Progenitor cell of endocrine pancreas (in vitro differentiated cells): ENCODE measurements at regions not wholly inside any gene's neighbourhood (a gene's known extent, or its start where the extent isn't known, plus 50 kb on each side); places are given as distances from the start of the nearest gene placed in this dataset.
"Not testable (repeated sequence)": the region's sequence is repeated elsewhere in the genome, so short reads cannot be mapped to it uniquely, and the experiment has no call there.

Experiments
- DNase-seq: peaks from one replicate; pipeline ENCODE4 v3.0.0; 2021; ENCODE audit warnings: low spot score; ENCODE audit not compliant: unreplicated experiment
- H3K27ac Mint-ChIP-seq: 2 replicates; pipeline ENCODE4 v1.8.0; 2021; ENCODE audit warnings: mild to moderate bottlenecking, moderate library complexity, mixed read lengths
- H3K27me3 Mint-ChIP-seq: 2 replicates; pipeline ENCODE4 v1.8.0; 2021; ENCODE audit warnings: mixed read lengths
- H3K36me3 Mint-ChIP-seq: 2 replicates; pipeline ENCODE4 v1.8.0; 2022; ENCODE audit warnings: mixed read lengths; ENCODE audit not compliant: insufficient read depth
- H3K4me1 Mint-ChIP-seq: 2 replicates; pipeline ENCODE4 v1.8.0; 2021; ENCODE audit warnings: low read depth, mixed read lengths
- H3K4me3 Mint-ChIP-seq: 2 replicates; pipeline ENCODE4 v1.8.0; 2021; ENCODE audit warnings: low read depth, mild to moderate bottlenecking, moderate library complexity, mixed read lengths
- H3K9me3 Mint-ChIP-seq: 2 replicates; pipeline ENCODE4 v1.8.0; 2021; ENCODE audit warnings: low read depth, mixed read lengths
- TF ChIP-seq, protein P1 (sequence below): fragments of 200-600 bp; sonication (generic); IDR thresholded peaks from one replicate; pipeline ENCODE4 v1.5.0; 2021; ENCODE audit warnings: antibody characterized with exemption, mild to moderate bottlenecking; ENCODE audit not compliant: unreplicated experiment

- TF ChIP-seq, protein P1, sequence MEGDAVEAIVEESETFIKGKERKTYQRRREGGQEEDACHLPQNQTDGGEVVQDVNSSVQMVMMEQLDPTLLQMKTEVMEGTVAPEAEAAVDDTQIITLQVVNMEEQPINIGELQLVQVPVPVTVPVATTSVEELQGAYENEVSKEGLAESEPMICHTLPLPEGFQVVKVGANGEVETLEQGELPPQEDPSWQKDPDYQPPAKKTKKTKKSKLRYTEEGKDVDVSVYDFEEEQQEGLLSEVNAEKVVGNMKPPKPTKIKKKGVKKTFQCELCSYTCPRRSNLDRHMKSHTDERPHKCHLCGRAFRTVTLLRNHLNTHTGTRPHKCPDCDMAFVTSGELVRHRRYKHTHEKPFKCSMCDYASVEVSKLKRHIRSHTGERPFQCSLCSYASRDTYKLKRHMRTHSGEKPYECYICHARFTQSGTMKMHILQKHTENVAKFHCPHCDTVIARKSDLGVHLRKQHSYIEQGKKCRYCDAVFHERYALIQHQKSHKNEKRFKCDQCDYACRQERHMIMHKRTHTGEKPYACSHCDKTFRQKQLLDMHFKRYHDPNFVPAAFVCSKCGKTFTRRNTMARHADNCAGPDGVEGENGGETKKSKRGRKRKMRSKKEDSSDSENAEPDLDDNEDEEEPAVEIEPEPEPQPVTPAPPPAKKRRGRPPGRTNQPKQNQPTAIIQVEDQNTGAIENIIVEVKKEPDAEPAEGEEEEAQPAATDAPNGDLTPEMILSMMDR = no peak
- Mint-ChIP-seq H3K9me3 (peaks cover 11% of the 10 kb centered on the region), H3K36me3 (no peaks in the 10 kb centered on the region), H3K4me1 (no peaks in the 10 kb centered on the region), H3K4me3 (no peak overlapping the region), H3K27me3 (no peaks in the 10 kb centered on the region), H3K27ac (no peak overlapping the region)
- no peak for DNase-seq
Observed at GRCh38 chr4:12005471-12005870, 576.8 kb upstream of the HS3ST1 start.

DNA sequence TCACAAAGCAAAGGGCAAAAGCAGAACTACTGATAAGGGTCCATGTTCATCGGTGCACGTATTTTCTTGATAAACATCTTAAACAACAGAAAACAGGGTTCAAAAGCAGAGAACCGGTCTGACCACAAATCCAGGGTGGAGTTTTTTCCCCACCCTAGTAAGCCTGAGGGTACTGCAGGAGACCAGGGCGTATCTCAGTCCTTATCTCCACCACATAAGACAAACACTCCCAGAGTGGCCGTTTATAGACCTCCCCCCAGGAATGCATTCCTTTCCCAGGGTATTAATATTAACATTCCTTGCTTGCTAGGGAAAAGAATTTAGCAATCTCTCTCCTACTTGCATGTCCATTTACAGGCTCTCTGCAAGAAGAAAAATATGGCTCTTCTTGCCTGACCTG is 567.9 kb upstream of the HS3ST1 start:
- not testable (repeated sequence) for H3K36me3 Mint-ChIP-seq, H3K4me3 Mint-ChIP-seq, H3K27ac Mint-ChIP-seq, H3K4me1 Mint-ChIP-seq, DNase-seq, H3K27me3 Mint-ChIP-seq
- H3K9me3 Mint-ChIP-seq = peaks cover 29% of the 10 kb centered on the region

GRCh38 chr4:11976726-11977263 is 548.1 kb upstream of the HS3ST1 start:
- H3K9me3 Mint-ChIP-seq = no peaks in the 10 kb centered on the region
- H3K27me3 Mint-ChIP-seq = peaks cover 12% of the 10 kb centered on the region
- DNase-seq = no peak
- no peak overlapping the region for H3K4me3 Mint-ChIP-seq
- no peaks in the 10 kb centered on the region for H3K4me1 Mint-ChIP-seq
- no peaks in the 10 kb centered on the region for H3K36me3 Mint-ChIP-seq
- TF ChIP-seq, protein P1 = no peak
- H3K27ac Mint-ChIP-seq = no peak overlapping the region

- DNase-seq = no peak
- no peaks in the 10 kb centered on the region for H3K9me3 Mint-ChIP-seq
- TF ChIP-seq, protein P1 = no peak
- H3K4me1 Mint-ChIP-seq = no peaks in the 10 kb centered on the region
- no peak overlapping the region for H3K4me3 Mint-ChIP-seq
- H3K27me3 Mint-ChIP-seq = peaks cover 2% of the 10 kb centered on the region
- H3K27ac Mint-ChIP-seq = no peak overlapping the region
- H3K36me3 Mint-ChIP-seq = no peaks in the 10 kb centered on the region
Observed at GRCh38 chr4:11973270-11973669, 544.6 kb upstream of the HS3ST1 start.

DNA sequence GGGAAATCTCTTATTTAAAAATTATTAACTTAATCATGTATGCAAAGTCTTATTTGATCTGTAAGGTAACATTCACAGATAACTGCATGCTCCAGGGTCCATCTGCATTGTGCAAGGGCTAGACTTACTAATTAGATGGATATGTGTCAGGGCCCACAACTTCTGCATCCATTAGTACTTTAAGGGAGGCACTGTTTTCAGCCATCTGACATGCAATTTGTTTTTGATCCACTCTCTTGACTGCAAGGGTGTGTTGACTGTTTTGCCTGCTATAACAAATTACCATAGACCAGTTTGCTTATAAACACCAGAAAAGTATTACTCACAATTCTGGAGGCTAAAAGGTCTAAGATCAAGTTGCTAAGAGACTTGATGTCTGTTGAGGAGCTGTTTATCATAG is 542.1 kb upstream of the HS3ST1 start:
- Mint-ChIP-seq H3K27ac (no peak overlapping the region), H3K36me3 (no peaks in the 10 kb centered on the region), H3K4me1 (no peaks in the 10 kb centered on the region), H3K4me3 (no peak overlapping the region), H3K9me3 (no peaks in the 10 kb centered on the region), H3K27me3 (no peaks in the 10 kb centered on the region)
- no peak for DNase-seq
- TF ChIP-seq, protein P1 = no peak

GRCh38 chr4:11966782-11967181 is 538.1 kb upstream of the HS3ST1 start:
- Mint-ChIP-seq H3K27ac (no peak overlapping the region), H3K9me3 (peaks cover 4% of the 10 kb centered on the region), H3K27me3 (no peaks in the 10 kb centered on the region), H3K4me3 (no peak overlapping the region), H3K4me1 (no peaks in the 10 kb centered on the region), H3K36me3 (no peaks in the 10 kb centered on the region)
- TF ChIP-seq, protein P1 = no peak
- no peak for DNase-seq
